Nephron progenitor cell (in vitro differentiated cells): ENCODE measurements at regions not wholly inside any gene's neighbourhood (a gene's known extent, or its start where the extent isn't known, plus 50 kb on each side); places are given as distances from the start of the nearest gene placed in this dataset.
A peak's percentile ranks its signal among the peaks of the same experiment; 100 is the strongest.

Source experiments
- DNase-seq: peaks from one replicate; pipeline ENCODE4 v3.0.0; 2021
- H3K27ac Mint-ChIP-seq: 2 replicates; pipeline ENCODE4 v1.8.0; 2021; ENCODE audit warnings: mild to moderate bottlenecking, moderate library complexity, mixed read lengths
- H3K27me3 Mint-ChIP-seq: 2 replicates; pipeline ENCODE4 v1.8.0; 2021; ENCODE audit warnings: mild to moderate bottlenecking, low read depth, mixed read lengths; ENCODE audit not compliant: poor library complexity
- H3K36me3 Mint-ChIP-seq: 2 replicates; pipeline ENCODE4 v1.8.0; 2021; ENCODE audit warnings: low read depth, mixed read lengths
- H3K4me1 Mint-ChIP-seq: 2 replicates; pipeline ENCODE4 v1.8.0; 2021; ENCODE audit warnings: mixed read lengths
- H3K4me3 Mint-ChIP-seq: 2 replicates; pipeline ENCODE4 v1.8.0; 2021; ENCODE audit warnings: mild to moderate bottlenecking, moderate library complexity, mixed read lengths
- H3K9me3 Mint-ChIP-seq: 2 replicates; pipeline ENCODE4 v1.8.0; 2021; ENCODE audit warnings: mild to moderate bottlenecking, moderate library complexity, mixed read lengths
- TF ChIP-seq, protein P1 (sequence below): fragments of 200-600 bp; sonication (generic); IDR thresholded peaks from 2 replicates; pipeline ENCODE4 v1.5.0; 2021; ENCODE audit warnings: antibody characterized with exemption

GRCh38 chr6:137415127-137415833, 78.9 kb downstream of the OLIG3 start:
- peak; percentile 58 for DNase-seq
- H3K4me1 Mint-ChIP-seq = peaks cover 68% of the 10 kb centered on the region
- H3K9me3 Mint-ChIP-seq = no peaks in the 10 kb centered on the region
- H3K4me3 Mint-ChIP-seq = peak overlapping the region; percentile 80
- no peaks in the 10 kb centered on the region for H3K36me3 Mint-ChIP-seq
- peaks cover 10% of the 10 kb centered on the region for H3K27me3 Mint-ChIP-seq
- H3K27ac Mint-ChIP-seq = no peak overlapping the region
- TF ChIP-seq, protein P1, sequence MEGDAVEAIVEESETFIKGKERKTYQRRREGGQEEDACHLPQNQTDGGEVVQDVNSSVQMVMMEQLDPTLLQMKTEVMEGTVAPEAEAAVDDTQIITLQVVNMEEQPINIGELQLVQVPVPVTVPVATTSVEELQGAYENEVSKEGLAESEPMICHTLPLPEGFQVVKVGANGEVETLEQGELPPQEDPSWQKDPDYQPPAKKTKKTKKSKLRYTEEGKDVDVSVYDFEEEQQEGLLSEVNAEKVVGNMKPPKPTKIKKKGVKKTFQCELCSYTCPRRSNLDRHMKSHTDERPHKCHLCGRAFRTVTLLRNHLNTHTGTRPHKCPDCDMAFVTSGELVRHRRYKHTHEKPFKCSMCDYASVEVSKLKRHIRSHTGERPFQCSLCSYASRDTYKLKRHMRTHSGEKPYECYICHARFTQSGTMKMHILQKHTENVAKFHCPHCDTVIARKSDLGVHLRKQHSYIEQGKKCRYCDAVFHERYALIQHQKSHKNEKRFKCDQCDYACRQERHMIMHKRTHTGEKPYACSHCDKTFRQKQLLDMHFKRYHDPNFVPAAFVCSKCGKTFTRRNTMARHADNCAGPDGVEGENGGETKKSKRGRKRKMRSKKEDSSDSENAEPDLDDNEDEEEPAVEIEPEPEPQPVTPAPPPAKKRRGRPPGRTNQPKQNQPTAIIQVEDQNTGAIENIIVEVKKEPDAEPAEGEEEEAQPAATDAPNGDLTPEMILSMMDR = peak; percentile 56

DNA sequence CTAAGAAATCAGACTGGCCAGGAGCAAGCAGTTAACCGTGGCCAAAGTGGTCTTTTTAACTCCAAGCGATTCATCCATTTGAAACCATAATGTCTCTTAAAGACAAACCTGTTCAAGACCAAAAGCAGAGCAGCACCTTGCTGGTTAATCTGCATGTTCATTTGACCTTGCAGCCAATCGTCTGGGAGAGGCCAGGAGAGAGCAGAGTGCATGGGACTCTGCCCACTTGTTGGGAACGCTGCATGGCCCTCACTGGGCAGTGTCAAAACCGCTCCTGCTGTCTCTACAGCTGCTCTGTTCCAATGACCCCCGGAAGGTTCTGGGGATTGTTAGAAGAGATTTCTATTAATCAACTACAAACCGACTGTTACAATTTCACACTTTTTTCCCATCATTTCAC, 79.6 kb downstream of the OLIG3 start:
- Mint-ChIP-seq H3K27me3 (peaks cover 13% of the 10 kb centered on the region), H3K4me3 (peak overlapping the region; percentile 80), H3K9me3 (no peaks in the 10 kb centered on the region), H3K27ac (no peak overlapping the region), H3K36me3 (no peaks in the 10 kb centered on the region), H3K4me1 (peaks cover 68% of the 10 kb centered on the region)
- no peak for DNase-seq
- TF ChIP-seq, protein P1 = no peak

- Mint-ChIP-seq H3K9me3 (peaks cover 5% of the 10 kb centered on the region), H3K27me3 (peaks cover 13% of the 10 kb centered on the region), H3K4me3 (no peak overlapping the region), H3K27ac (no peak overlapping the region), H3K36me3 (no peaks in the 10 kb centered on the region), H3K4me1 (peaks cover 61% of the 10 kb centered on the region)
- TF ChIP-seq, protein P1 = no peak
- no peak for DNase-seq
These were observed 80.7 kb downstream of the OLIG3 start for GRCh38 chr6:137413482-137413881.

DNA sequence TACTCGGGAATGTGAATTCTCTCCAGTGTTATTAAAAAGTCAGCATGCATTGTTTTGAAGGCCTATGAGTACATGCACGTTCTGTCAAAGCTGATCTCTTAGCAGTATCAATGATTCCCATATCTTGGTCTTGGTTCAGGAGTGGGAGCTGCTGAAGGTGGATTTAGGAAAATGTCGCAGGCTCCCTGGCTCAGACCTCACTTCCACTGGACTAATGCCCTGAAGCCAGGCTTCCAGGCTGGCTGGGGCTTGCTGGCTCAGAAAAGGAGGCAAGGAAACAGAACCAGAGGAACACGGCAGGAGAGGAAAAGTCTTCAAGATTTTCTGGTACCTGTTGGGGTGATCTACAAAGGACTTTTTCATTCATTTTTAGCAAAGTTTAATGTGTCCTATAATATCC, 81.6 kb downstream of the OLIG3 start:
- H3K4me1 Mint-ChIP-seq = peaks cover 52% of the 10 kb centered on the region
- no peak overlapping the region for H3K4me3 Mint-ChIP-seq
- H3K9me3 Mint-ChIP-seq = peaks cover 11% of the 10 kb centered on the region
- H3K27me3 Mint-ChIP-seq = peaks cover 13% of the 10 kb centered on the region
- H3K27ac Mint-ChIP-seq = no peak overlapping the region
- no peak for DNase-seq
- TF ChIP-seq, protein P1 = no peak
- no peaks in the 10 kb centered on the region for H3K36me3 Mint-ChIP-seq

- no peak for DNase-seq
- Mint-ChIP-seq H3K4me3 (no peak overlapping the region), H3K27me3 (peaks cover 13% of the 10 kb centered on the region), H3K27ac (no peak overlapping the region), H3K4me1 (peaks cover 21% of the 10 kb centered on the region), H3K36me3 (peaks cover 5% of the 10 kb centered on the region), H3K9me3 (peaks cover 21% of the 10 kb centered on the region)
- TF ChIP-seq, protein P1 = no peak
These were observed 84.9 kb downstream of the OLIG3 start for GRCh38 chr6:137409266-137409777.

DNA sequence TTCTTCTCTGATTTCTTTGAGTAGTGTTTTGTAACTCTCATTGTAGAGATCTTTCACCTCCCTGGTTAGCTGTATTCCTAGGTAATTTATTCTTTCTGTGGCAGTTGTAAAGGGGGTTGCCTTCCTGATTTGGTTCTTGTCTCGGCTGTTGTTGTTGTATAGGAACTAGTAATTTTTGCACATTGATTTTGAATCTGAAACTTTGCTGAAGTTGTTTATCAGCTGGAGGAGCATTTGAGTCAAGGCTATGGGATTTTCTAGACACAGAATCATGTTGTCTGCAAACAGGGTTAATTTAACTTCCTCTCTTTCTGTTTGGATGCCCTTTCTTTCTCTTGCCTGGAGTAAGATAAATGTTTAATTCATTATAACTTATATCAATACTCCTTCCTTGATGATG, 86.4 kb downstream of the OLIG3 start:
- no peak overlapping the region for H3K27ac Mint-ChIP-seq
- H3K4me1 Mint-ChIP-seq = peaks cover 6% of the 10 kb centered on the region
- peaks cover 5% of the 10 kb centered on the region for H3K36me3 Mint-ChIP-seq
- no peak for DNase-seq
- no peak overlapping the region for H3K4me3 Mint-ChIP-seq
- peaks cover 21% of the 10 kb centered on the region for H3K9me3 Mint-ChIP-seq
- peaks cover 13% of the 10 kb centered on the region for H3K27me3 Mint-ChIP-seq
- TF ChIP-seq, protein P1 = no peak
